ENCODE measurements at regions not wholly inside any gene's neighbourhood (a gene's known extent, or its start where the extent isn't known, plus 50 kb on each side); places are given as distances from the start of the nearest gene placed in this dataset.

DNA sequence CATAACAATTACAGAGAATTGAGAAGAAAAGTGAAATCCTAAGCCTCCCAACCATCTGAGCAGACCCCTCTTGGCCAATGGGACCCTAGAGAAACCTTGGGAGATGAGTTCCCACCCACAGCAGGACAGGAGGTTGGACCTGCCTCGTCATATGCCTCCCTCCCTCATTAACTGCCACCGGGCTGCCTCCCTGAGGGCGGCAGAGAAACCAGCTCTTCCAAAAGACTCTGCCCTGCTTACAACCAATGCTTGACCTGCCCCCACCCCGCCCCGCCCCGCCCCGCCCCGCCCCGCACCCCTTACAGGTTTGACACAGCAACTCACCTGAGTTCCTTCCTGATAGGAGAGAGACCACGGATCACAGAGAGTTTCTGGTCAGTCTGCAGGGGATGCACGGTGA, 86.1 kb downstream of the ADRA2C start:
- POLR2A ChIA-PET = no interaction called here
- BruUV-seq (replicated peaks) = no TSS peak
- intact Hi-C loops (cut with micrococcal nuclease; ENCODE audit: unreplicated experiment) = no loop called here

DNA sequence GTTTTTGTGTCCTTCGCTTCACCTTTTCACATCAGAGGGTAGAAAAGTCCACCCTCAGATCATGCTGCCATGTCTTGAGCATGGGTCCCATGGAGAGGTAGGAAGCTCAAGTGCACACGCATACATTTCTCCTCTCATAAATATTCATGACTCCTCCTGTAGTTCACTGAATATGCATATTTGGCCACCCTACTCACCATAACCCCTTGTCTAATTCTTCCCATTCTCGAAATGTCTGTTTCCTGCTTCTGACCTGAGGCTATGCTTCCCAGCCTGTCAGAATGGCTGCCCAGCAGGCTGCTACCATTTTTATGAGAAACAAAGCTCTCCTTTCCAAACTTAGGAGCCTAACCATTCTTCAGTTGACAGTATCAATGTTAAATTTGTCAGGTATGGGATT, 86.5 kb downstream of the ADRA2C start:
- no peak for TF ChIP-seq EZH2phosphoT487 (IDR thresholded peaks at IDR 0.05; ENCODE audit: borderline replicate concordance, low read depth, low read length)
- TF ChIP-seq, protein P1, sequence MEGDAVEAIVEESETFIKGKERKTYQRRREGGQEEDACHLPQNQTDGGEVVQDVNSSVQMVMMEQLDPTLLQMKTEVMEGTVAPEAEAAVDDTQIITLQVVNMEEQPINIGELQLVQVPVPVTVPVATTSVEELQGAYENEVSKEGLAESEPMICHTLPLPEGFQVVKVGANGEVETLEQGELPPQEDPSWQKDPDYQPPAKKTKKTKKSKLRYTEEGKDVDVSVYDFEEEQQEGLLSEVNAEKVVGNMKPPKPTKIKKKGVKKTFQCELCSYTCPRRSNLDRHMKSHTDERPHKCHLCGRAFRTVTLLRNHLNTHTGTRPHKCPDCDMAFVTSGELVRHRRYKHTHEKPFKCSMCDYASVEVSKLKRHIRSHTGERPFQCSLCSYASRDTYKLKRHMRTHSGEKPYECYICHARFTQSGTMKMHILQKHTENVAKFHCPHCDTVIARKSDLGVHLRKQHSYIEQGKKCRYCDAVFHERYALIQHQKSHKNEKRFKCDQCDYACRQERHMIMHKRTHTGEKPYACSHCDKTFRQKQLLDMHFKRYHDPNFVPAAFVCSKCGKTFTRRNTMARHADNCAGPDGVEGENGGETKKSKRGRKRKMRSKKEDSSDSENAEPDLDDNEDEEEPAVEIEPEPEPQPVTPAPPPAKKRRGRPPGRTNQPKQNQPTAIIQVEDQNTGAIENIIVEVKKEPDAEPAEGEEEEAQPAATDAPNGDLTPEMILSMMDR (conservative IDR thresholded peaks at IDR 0.05; ENCODE audit: low read length) = no peak
- no peak overlapping the region for H3K27ac ChIP-seq (ENCODE audit: low read depth, low read length, poor library complexity, severe bottlenecking)
- no peaks in the 10 kb centered on the region for H3K9me2 ChIP-seq (ENCODE audit: insufficient read depth, low read length)
- no peak for DNase-seq (ENCODE audit: low spot score)
- intact Hi-C loops (cut with micrococcal nuclease; ENCODE audit: unreplicated experiment) = no loop called here
- no peaks in the 10 kb centered on the region for H4K20me1 ChIP-seq (ENCODE audit: insufficient read depth, low read length)
- ChIA-PET CTCF (ENCODE audit: unreplicated experiment) (no interaction called here), POLR2A (no interaction called here)
- H3K9me3 ChIP-seq (ENCODE audit: low read length) = no peaks in the 10 kb centered on the region
- H2AFZ ChIP-seq (ENCODE audit: low read length) = no peak overlapping the region
- no TSS peak for BruUV-seq (replicated peaks)
- no peak overlapping the region for H3K4me2 ChIP-seq (ENCODE audit: low read length)
- no peaks in the 10 kb centered on the region for H3K36me3 ChIP-seq (ENCODE audit: insufficient read depth, low read length)
- H3K4me1 ChIP-seq (ENCODE audit: insufficient read depth, low read length, poor library complexity, severe bottlenecking) = no peaks in the 10 kb centered on the region
- H3K4me3 ChIP-seq (ENCODE audit: low read depth, low read length, poor library complexity, severe bottlenecking) = no peak overlapping the region
- no peaks in the 10 kb centered on the region for H3K79me2 ChIP-seq (ENCODE audit: insufficient read depth, low read depth, low read length)

More for the DNA sequence above, 86.1 kb downstream of the ADRA2C start:
- Histone ChIP-seq H3K4me1 (ENCODE audit: insufficient read depth, low read length, poor library complexity, severe bottlenecking) (no peaks in the 10 kb centered on the region), H3K9me3 (ENCODE audit: low read length) (no peaks in the 10 kb centered on the region), H3K27ac (ENCODE audit: low read depth, low read length, poor library complexity, severe bottlenecking) (no peak overlapping the region), H3K79me2 (ENCODE audit: insufficient read depth, low read depth, low read length) (no peaks in the 10 kb centered on the region), H2AFZ (ENCODE audit: low read length) (no peak overlapping the region), H3K4me2 (ENCODE audit: low read length) (no peak overlapping the region), H4K20me1 (ENCODE audit: insufficient read depth, low read length) (no peaks in the 10 kb centered on the region), H3K4me3 (ENCODE audit: low read depth, low read length, poor library complexity, severe bottlenecking) (no peak overlapping the region), H3K36me3 (ENCODE audit: insufficient read depth, low read length) (no peaks in the 10 kb centered on the region), H3K9me2 (ENCODE audit: insufficient read depth, low read length) (no peaks in the 10 kb centered on the region)
- no peak for DNase-seq (ENCODE audit: low spot score)
- CTCF ChIA-PET (ENCODE audit: unreplicated experiment) = no interaction called here
- TF ChIP-seq, protein P1 (conservative IDR thresholded peaks at IDR 0.05; ENCODE audit: low read length) = no peak
- TF ChIP-seq EZH2phosphoT487 (IDR thresholded peaks at IDR 0.05; ENCODE audit: borderline replicate concordance, low read depth, low read length) = no peak

DNA sequence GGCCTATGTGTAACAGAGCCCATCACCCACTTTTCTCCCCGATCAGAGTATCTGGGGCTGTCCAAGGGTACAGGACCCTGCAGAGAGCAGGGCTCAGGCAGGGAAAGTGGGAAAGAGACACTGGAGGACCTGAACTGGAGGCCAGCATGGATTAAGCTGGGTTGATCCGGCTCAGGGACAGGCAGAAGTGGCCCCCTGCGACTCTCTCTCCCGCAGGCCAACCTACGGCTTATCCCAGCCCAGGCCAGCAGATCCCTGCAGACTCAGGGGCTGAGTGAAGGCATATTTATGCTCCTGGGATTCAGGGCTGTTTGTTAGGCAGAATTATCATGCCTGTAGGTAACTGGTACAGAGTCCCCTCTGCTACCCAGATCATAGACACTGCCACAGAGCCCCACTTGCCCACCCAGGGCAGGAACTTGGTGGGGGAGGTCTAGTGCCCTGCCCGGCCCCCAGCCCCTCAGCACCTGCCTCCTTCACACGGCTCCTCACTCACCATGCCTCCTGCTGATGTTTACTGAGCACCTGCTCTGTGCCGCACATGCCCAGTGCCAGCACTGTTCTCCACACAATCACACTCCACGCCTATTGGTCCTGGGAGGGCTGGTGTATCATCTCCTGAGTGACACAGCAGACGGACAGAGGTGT, 87.3 kb downstream of the ADRA2C start:
- H3K4me1 ChIP-seq (ENCODE audit: insufficient read depth, low read length, poor library complexity, severe bottlenecking) = no peaks in the 10 kb centered on the region
- no peak for DNase-seq (ENCODE audit: low spot score)
- no TSS peak for BruUV-seq (replicated peaks)
- ChIA-PET POLR2A (no interaction called here), CTCF (ENCODE audit: unreplicated experiment) (no interaction called here)
- no peaks in the 10 kb centered on the region for H3K36me3 ChIP-seq (ENCODE audit: insufficient read depth, low read length)
- H2AFZ ChIP-seq (ENCODE audit: low read length) = no peak overlapping the region
- no peaks in the 10 kb centered on the region for H4K20me1 ChIP-seq (ENCODE audit: insufficient read depth, low read length)
- H3K4me3 ChIP-seq (ENCODE audit: low read depth, low read length, poor library complexity, severe bottlenecking) = no peak overlapping the region
- no peak overlapping the region for H3K4me2 ChIP-seq (ENCODE audit: low read length)
- no peak for TF ChIP-seq EZH2phosphoT487 (IDR thresholded peaks at IDR 0.05; ENCODE audit: borderline replicate concordance, low read depth, low read length)
- TF ChIP-seq, protein P1 (conservative IDR thresholded peaks at IDR 0.05; ENCODE audit: low read length) = no peak
- no peaks in the 10 kb centered on the region for H3K9me3 ChIP-seq (ENCODE audit: low read length)
- H3K27ac ChIP-seq (ENCODE audit: low read depth, low read length, poor library complexity, severe bottlenecking) = no peak overlapping the region
- intact Hi-C loops (cut with micrococcal nuclease; ENCODE audit: unreplicated experiment) = no loop called here
- H3K9me2 ChIP-seq (ENCODE audit: insufficient read depth, low read length) = no peaks in the 10 kb centered on the region
- no peaks in the 10 kb centered on the region for H3K79me2 ChIP-seq (ENCODE audit: insufficient read depth, low read depth, low read length)

All from OCI-LY7 (cell line).